Lower leg skin (tissue), 4 donors: ENCODE measurements at regions not wholly inside any gene's neighbourhood (a gene's known extent, or its start where the extent isn't known, plus 50 kb on each side); places are given as distances from the start of the nearest gene placed in this dataset.

Experiments
- DNase-seq, 2 donors: peaks; one replicate each; pipeline ENCODE4 v3.0.0-alpha.2; 2019; ENCODE audit warnings: low spot score in 2 of 2
- H3K4me3 ChIP-seq: fragments of 200-600 bp; sonication (generic); 2 replicates; pipeline ENCODE4 v1.5.1; 2017; ENCODE audit warnings: mild to moderate bottlenecking, low read depth; ENCODE audit not compliant: poor library complexity, severe bottlenecking
- CTCF ChIP-seq, 3 donors: fragments of 450-650 bp; IDR thresholded peaks; one replicate each; pipeline ENCODE4 v1.5.1; 2016; ENCODE audit warnings: antibody characterized with exemption in 3 of 3, mild to moderate bottlenecking in 3 of 3, moderate library complexity in 2 of 3
- POLR2A ChIP-seq, 2 donors: fragments of 450-650 bp; IDR thresholded peaks; one replicate each; pipeline ENCODE4 v1.6.1; 2016 to 2017; ENCODE audit warnings: antibody characterized with exemption in 2 of 2, mild to moderate bottlenecking in 1 of 2, moderate library complexity in 1 of 2
- WGBS, 2 donors: methylation state at CpG; one replicate each; pipeline ENCODE4 v1.1.5; 2018; 5-methylcytosine and 5-hydroxymethylcytosine counted together
- intact Hi-C: fragments of 100-400 bp; cut with DNase I; formaldehyde crosslinking; loops from one replicate; pipeline ENCODE4 v1.15.0; 2023; ENCODE audit warnings: low total_unique reads

- H3K4me3 ChIP-seq: no peak overlapping the region
- TF ChIP-seq CTCF (IDR thresholded peaks at IDR 0.05) (no peak), POLR2A (IDR thresholded peaks at IDR 0.05) (no peak)
- 49 to 60% methylated on average over 4 of the region's 4 CpGs for WGBS, 2 donors
- intact Hi-C loops: no loop called here
- DNase-seq: peak in 1 of 2 donors; percentile 42
Measured at GRCh38 chr15:79195239-79195638, 87.3 kb upstream of the ANKRD34C start.

GRCh38 chr15:79194386-79194785 lies 88.1 kb upstream of the ANKRD34C start:
- DNase-seq: no peak
- intact Hi-C loops: no loop called here
- TF ChIP-seq CTCF (IDR thresholded peaks at IDR 0.05): no peak
- no peak for TF ChIP-seq POLR2A (IDR thresholded peaks at IDR 0.05)
- no peak overlapping the region for H3K4me3 ChIP-seq
- 61 to 66% methylated on average over 3 of the region's 3 CpGs for WGBS, 2 donors

- intact Hi-C loops: no loop called here
- TF ChIP-seq POLR2A (IDR thresholded peaks at IDR 0.05) (no peak), CTCF (IDR thresholded peaks at IDR 0.05) (no peak)
- WGBS, 2 donors: 83 to 90% methylated on average over 2 of the region's 2 CpGs
- no peak overlapping the region for H3K4me3 ChIP-seq
- DNase-seq: no peak
Measured at GRCh38 chr15:79193549-79193948, 89.0 kb upstream of the ANKRD34C start.

- WGBS, 2 donors: 75 to 78% methylated on average over 6 of the region's 6 CpGs
- TF ChIP-seq CTCF (IDR thresholded peaks at IDR 0.05): no peak
- no peak overlapping the region for H3K4me3 ChIP-seq
- DNase-seq: peak in 1 of 2 donors; percentile 65
- intact Hi-C loops: no loop called here
Measured at GRCh38 chr15:79193103-79193502, 89.4 kb upstream of the ANKRD34C start.

- 60 to 66% methylated on average over 10 of the region's 10 CpGs for WGBS, 2 donors
Measured at GRCh38 chr15:79192462-79193036, 90.0 kb upstream of the ANKRD34C start.

More at GRCh38 chr15:79192462-79193036, 90.0 kb upstream of the ANKRD34C start:
- intact Hi-C loops: no loop called here
- DNase-seq: no peak
- TF ChIP-seq CTCF (IDR thresholded peaks at IDR 0.05) (no peak), POLR2A (IDR thresholded peaks at IDR 0.05) (no peak)
- no peak overlapping the region for H3K4me3 ChIP-seq
